Hematopoietic multipotent progenitor cell (in vitro differentiated cells): ENCODE measurements at regions not wholly inside any gene's neighbourhood (a gene's known extent, or its start where the extent isn't known, plus 50 kb on each side); places are given as distances from the start of the nearest gene placed in this dataset.
A peak's percentile ranks its signal among the peaks of the same experiment; 100 is the strongest.

Experiments used
- DNase-seq, 3 donors: peaks; one replicate each; pipeline ENCODE4 v3.0.0-alpha.2; 2011 to 2015; ENCODE audit warnings: low read depth in 2 of 3, low spot score in 2 of 3

GRCh38 chr6:21420146-21420878 is 173.2 kb upstream of the SOX4 start:
- no peak for DNase-seq

- DNase-seq, result no peak
Measured at GRCh38 chr6:21420926-21421325, 172.6 kb upstream of the SOX4 start.

GRCh38 chr6:21423106-21423854 is 170.3 kb upstream of the SOX4 start:
- no peak for DNase-seq

GRCh38 chr6:21426841-21427490 is 166.6 kb upstream of the SOX4 start:
- DNase-seq, result no peak

- peak in 2 of 3 donors; percentile 21 to 28 for DNase-seq
Measured at GRCh38 chr6:21429291-21429690, 164.3 kb upstream of the SOX4 start.

- no peak for DNase-seq
Measured at GRCh38 chr6:21431526-21431925, 162.0 kb upstream of the SOX4 start.

- no peak for DNase-seq
Measured at GRCh38 chr6:21436625-21437024, 156.9 kb upstream of the SOX4 start.

GRCh38 chr6:21437581-21437980 is 156.0 kb upstream of the SOX4 start:
- DNase-seq, result no peak

- DNase-seq, result peak in 2 of 3 donors; percentile 26 to 47
Measured at GRCh38 chr6:21438237-21438985, 155.1 kb upstream of the SOX4 start.

GRCh38 chr6:21438986-21439352 is 154.6 kb upstream of the SOX4 start:
- DNase-seq, result peak in 2 of 3 donors; percentile 55 to 62

GRCh38 chr6:21441386-21441785 is 152.2 kb upstream of the SOX4 start:
- DNase-seq, result no peak

GRCh38 chr6:21442874-21443273 is 150.7 kb upstream of the SOX4 start:
- DNase-seq, result no peak

- no peak for DNase-seq
Measured at GRCh38 chr6:21444711-21445260, 148.8 kb upstream of the SOX4 start.

- no peak for DNase-seq
Measured at GRCh38 chr6:21447987-21448386, 145.6 kb upstream of the SOX4 start.

GRCh38 chr6:21448485-21449109 is 145.0 kb upstream of the SOX4 start:
- no peak for DNase-seq

- DNase-seq, result no peak
Measured at GRCh38 chr6:21450149-21450548, 143.4 kb upstream of the SOX4 start.

- DNase-seq, result no peak
Measured at GRCh38 chr6:21450628-21451027, 142.9 kb upstream of the SOX4 start.

- DNase-seq, result no peak
Measured at GRCh38 chr6:21451546-21452013, 142.0 kb upstream of the SOX4 start.

- DNase-seq, result no peak
Measured at GRCh38 chr6:21454262-21454661, 139.3 kb upstream of the SOX4 start.

- DNase-seq, result no peak
Measured at GRCh38 chr6:21455071-21455470, 138.5 kb upstream of the SOX4 start.
